ENCODE measurements at regions not wholly inside any gene's neighbourhood (a gene's known extent, or its start where the extent isn't known, plus 50 kb on each side); places are given as distances from the start of the nearest gene placed in this dataset.

DNA sequence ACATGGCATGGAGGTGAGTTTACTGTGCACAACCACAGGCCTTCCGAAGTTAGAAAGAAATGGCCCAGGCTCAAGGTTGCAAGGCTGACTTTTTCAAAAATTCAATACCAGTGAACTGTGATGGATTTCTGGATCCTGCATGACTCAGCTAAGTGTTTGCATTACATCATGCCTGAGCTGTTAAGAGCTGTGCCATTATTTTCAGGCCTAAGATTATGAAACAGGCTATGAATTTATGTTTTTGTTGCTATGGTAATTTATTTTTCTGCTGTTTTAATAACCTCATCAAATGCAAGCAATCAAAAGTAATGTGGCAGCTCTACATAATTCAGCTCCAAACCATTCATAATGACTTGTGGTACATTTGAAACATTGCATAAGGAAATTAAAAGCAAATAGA, 457.7 kb upstream of the TMEM132C start:
- TF ChIP-seq, protein P1, sequence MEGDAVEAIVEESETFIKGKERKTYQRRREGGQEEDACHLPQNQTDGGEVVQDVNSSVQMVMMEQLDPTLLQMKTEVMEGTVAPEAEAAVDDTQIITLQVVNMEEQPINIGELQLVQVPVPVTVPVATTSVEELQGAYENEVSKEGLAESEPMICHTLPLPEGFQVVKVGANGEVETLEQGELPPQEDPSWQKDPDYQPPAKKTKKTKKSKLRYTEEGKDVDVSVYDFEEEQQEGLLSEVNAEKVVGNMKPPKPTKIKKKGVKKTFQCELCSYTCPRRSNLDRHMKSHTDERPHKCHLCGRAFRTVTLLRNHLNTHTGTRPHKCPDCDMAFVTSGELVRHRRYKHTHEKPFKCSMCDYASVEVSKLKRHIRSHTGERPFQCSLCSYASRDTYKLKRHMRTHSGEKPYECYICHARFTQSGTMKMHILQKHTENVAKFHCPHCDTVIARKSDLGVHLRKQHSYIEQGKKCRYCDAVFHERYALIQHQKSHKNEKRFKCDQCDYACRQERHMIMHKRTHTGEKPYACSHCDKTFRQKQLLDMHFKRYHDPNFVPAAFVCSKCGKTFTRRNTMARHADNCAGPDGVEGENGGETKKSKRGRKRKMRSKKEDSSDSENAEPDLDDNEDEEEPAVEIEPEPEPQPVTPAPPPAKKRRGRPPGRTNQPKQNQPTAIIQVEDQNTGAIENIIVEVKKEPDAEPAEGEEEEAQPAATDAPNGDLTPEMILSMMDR (conservative IDR thresholded peaks at IDR 0.05 in 1 of 2, IDR thresholded peaks at IDR 0.05 in 1 of 2; ENCODE audit: extremely low read depth in 1 of 2, insufficient read depth in 1 of 2, low read depth in 1 of 2, low read length in 2 of 2), result no peak
- no peak for TF ChIP-seq EZH2 (IDR thresholded peaks at IDR 0.05; ENCODE audit: borderline replicate concordance, low read length)

Measured in mammary epithelial cell (primary cell).